HepG2 (cell line): ENCODE measurements at regions not wholly inside any gene's neighbourhood (a gene's known extent, or its start where the extent isn't known, plus 50 kb on each side); places are given as distances from the start of the nearest gene placed in this dataset.

Experiments used
- ATAC-seq: fragments of 200-7000 bp; cut with Tn5 transposase; 3 replicates; pipeline ENCODE4 v1.9.1; 2020; ENCODE audit warnings: mild to moderate bottlenecking, moderate library complexity
- BruUV-seq: library from RNA; stranded (reverse); fragments of 400-500 nt; replicated peaks from 2 replicates; lab custom pipeline; 2021; lab: Mats Ljungman, UMichigan
- CTCF ChIA-PET: fragments of 300-600 bp; formaldehyde crosslinking; extraction: SDS; loops from one replicate; lab custom pipeline; 2021; ENCODE audit warnings: low total read pairs, inconsistent platforms, low intra/inter-chr PET ratio; lab: Yijun Ruan, JAX
- POLR2A ChIA-PET: fragments of 350-600 bp; sonication (Branson Sonifier 250); formaldehyde crosslinking; loops from one replicate; lab custom pipeline; 2020; ENCODE audit warnings: antibody characterized with exemption, inconsistent platforms; lab: Yijun Ruan, JAX
- DNase-seq: peaks from one replicate; pipeline ENCODE4 v3.0.0-alpha.2; 2015; ENCODE audit warnings: low spot score
- FAIRE-seq: peaks from 3 replicates; lab custom pipeline; 2011; peaks lifted over from hg19 to GRCh38; lab: Jason Lieb, UNC
- H2AFZ ChIP-seq: one replicate; pipeline ENCODE4 v1.6.1; 2011; ENCODE audit warnings: low read length, inconsistent platforms
- H3K27ac ChIP-seq: fragments of 300-600 bp; 3 replicates; pipeline ENCODE4 v1.8.0; 2011; ENCODE audit warnings: mixed run types, mild to moderate bottlenecking, mixed read lengths, low read length, inconsistent platforms; ENCODE audit not compliant: insufficient read depth; ENCODE audit errors: extremely low read length
- H3K27me3 ChIP-seq, 2 experiments: fragments of 200-600 bp in 1 of 2; 2 replicates in 1 of 2; 3 replicates in 1 of 2; pipeline versions ENCODE4 v1.6.0 to v1.8.0; 2011; ENCODE audit warnings: low read length in 2 of 2, mild to moderate bottlenecking in 2 of 2, moderate library complexity in 2 of 2, inconsistent platforms in 1 of 2; ENCODE audit not compliant: insufficient read depth in 2 of 2, control insufficient read depth in 1 of 2
- H3K36me3 ChIP-seq, 2 experiments: fragments of 200-600 bp in 1 of 2; replicated peaks in 1 of 2; 2 replicates in 1 of 2; 3 replicates in 1 of 2; pipeline versions ENCODE4 v1.5.1 to v1.8.0; 2011; ENCODE audit warnings: low read length in 2 of 2, inconsistent platforms in 1 of 2; ENCODE audit not compliant: insufficient read depth in 2 of 2, control insufficient read depth in 1 of 2
- H3K4me1 ChIP-seq: 2 replicates; pipeline ENCODE4 v1.5.1; 2012; ENCODE audit warnings: low read length, inconsistent platforms; ENCODE audit not compliant: insufficient read depth
- H3K4me2 ChIP-seq: 2 replicates; pipeline ENCODE4 v1.6.0; 2011; ENCODE audit warnings: low read depth, low read length, inconsistent platforms
- H3K4me3 ChIP-seq, 3 experiments: fragments of 200-600 bp in 1 of 3; sonication (generic), shearing (Covaris generic) in 1 of 3; replicated peaks in 1 of 3; 2 replicates each; pipeline ENCODE4 v1.5.1; 2011 to 2016; ENCODE audit warnings: low read length in 3 of 3, inconsistent platforms in 2 of 3, low read depth in 2 of 3, mild to moderate bottlenecking in 2 of 3, control low read depth in 1 of 3, mixed read lengths in 1 of 3; ENCODE audit not compliant: insufficient read depth in 1 of 3
- H3K79me2 ChIP-seq: one replicate; pipeline ENCODE4 v1.6.1; 2011; ENCODE audit warnings: low read length, inconsistent platforms; ENCODE audit not compliant: insufficient read depth
- H3K9ac ChIP-seq: 2 replicates; pipeline ENCODE4 v1.6.0; 2011; ENCODE audit warnings: mild to moderate bottlenecking, low read depth, low read length, inconsistent platforms; ENCODE audit not compliant: insufficient read depth
- H3K9me3 ChIP-seq: 2 replicates; pipeline ENCODE4 v1.5.1; 2012; ENCODE audit warnings: mild to moderate bottlenecking, low read length
- H4K20me1 ChIP-seq: 2 replicates; pipeline ENCODE4 v1.6.0; 2011; ENCODE audit warnings: inconsistent platforms, mild to moderate bottlenecking, low read length, moderate library complexity; ENCODE audit not compliant: insufficient read depth
- AKNA ChIP-seq: sonication (generic); formaldehyde crosslinking; IDR thresholded peaks from 2 replicates; pipeline ENCODE4 v1.4.0; 2020; ENCODE audit warnings: missing genetic modification reagents, borderline replicate concordance
- MIER3 ChIP-seq: IDR thresholded peaks from 2 replicates; pipeline ENCODE4 v1.6.1; 2016; ENCODE audit warnings: missing compliant biosample characterization, borderline replicate concordance
- WGBS: methylation state at CpG from one replicate; pipeline ENCODE4 v1.1.6; 2017; ENCODE audit warnings: low lambda C conversion rate; 5-methylcytosine and 5-hydroxymethylcytosine counted together
- in situ Hi-C: cut with HindIII; loops from 2 replicates; pipeline ENCODE4 v1.10.0; 2017; ENCODE audit warnings: low pct_unique_long_range_greater_than_20kb; ENCODE audit not compliant: extremely low pct_ligation_motif_present
- intact Hi-C: fragments of 100-400 bp; cut with micrococcal nuclease; formaldehyde crosslinking; loops from one replicate; pipeline ENCODE4 v1.10.0; 2022; ENCODE audit not compliant: unreplicated experiment
- TF ChIP-seq, protein P1 (sequence below): sonication (generic); formaldehyde crosslinking; IDR thresholded peaks from 2 replicates; pipeline ENCODE4 v1.4.0; 2020; ENCODE audit warnings: mild to moderate bottlenecking, missing genetic modification reagents

GRCh38 chr1:71170925-71171324 is 90.1 kb upstream of the ZRANB2 start:
- Histone ChIP-seq H3K4me3 (no peak overlapping the region), H3K36me3 (no peaks in the 10 kb centered on the region), H3K27ac (no peak overlapping the region), H3K9ac (no peak overlapping the region), H3K27me3 (no peaks in the 10 kb centered on the region), H3K79me2 (no peaks in the 10 kb centered on the region), H4K20me1 (no peaks in the 10 kb centered on the region), H3K4me2 (no peak overlapping the region), H2AFZ (no peak overlapping the region), H3K9me3 (peaks cover 75% of the 10 kb centered on the region), H3K4me1 (no peaks in the 10 kb centered on the region)
- no peak for DNase-seq
- TF ChIP-seq MIER3 (CRISPR knock-in tag) (no peak), AKNA (CRISPR knock-in tag) (no peak)
- TF ChIP-seq, protein P1, sequence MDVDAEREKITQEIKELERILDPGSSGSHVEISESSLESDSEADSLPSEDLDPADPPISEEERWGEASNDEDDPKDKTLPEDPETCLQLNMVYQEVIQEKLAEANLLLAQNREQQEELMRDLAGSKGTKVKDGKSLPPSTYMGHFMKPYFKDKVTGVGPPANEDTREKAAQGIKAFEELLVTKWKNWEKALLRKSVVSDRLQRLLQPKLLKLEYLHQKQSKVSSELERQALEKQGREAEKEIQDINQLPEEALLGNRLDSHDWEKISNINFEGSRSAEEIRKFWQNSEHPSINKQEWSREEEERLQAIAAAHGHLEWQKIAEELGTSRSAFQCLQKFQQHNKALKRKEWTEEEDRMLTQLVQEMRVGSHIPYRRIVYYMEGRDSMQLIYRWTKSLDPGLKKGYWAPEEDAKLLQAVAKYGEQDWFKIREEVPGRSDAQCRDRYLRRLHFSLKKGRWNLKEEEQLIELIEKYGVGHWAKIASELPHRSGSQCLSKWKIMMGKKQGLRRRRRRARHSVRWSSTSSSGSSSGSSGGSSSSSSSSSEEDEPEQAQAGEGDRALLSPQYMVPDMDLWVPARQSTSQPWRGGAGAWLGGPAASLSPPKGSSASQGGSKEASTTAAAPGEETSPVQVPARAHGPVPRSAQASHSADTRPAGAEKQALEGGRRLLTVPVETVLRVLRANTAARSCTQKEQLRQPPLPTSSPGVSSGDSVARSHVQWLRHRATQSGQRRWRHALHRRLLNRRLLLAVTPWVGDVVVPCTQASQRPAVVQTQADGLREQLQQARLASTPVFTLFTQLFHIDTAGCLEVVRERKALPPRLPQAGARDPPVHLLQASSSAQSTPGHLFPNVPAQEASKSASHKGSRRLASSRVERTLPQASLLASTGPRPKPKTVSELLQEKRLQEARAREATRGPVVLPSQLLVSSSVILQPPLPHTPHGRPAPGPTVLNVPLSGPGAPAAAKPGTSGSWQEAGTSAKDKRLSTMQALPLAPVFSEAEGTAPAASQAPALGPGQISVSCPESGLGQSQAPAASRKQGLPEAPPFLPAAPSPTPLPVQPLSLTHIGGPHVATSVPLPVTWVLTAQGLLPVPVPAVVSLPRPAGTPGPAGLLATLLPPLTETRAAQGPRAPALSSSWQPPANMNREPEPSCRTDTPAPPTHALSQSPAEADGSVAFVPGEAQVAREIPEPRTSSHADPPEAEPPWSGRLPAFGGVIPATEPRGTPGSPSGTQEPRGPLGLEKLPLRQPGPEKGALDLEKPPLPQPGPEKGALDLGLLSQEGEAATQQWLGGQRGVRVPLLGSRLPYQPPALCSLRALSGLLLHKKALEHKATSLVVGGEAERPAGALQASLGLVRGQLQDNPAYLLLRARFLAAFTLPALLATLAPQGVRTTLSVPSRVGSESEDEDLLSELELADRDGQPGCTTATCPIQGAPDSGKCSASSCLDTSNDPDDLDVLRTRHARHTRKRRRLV (CRISPR knock-in tag): no peak
- POLR2A ChIA-PET: no interaction called here
- FAIRE-seq: no peak
- no peak for ATAC-seq
- in situ Hi-C loops: no loop called here
- CTCF ChIA-PET: no interaction called here
- intact Hi-C loops: no loop called here
- WGBS: 0% methylated on average over 1 of the region's 1 CpG
- BruUV-seq: no TSS peak
